COR-L47 (cell line): ENCODE measurements at regions not wholly inside any gene's neighbourhood (a gene's known extent, or its start where the extent isn't known, plus 50 kb on each side); places are given as distances from the start of the nearest gene placed in this dataset.
"Not testable (repeated sequence)": the region's sequence is repeated elsewhere in the genome, so short reads cannot be mapped to it uniquely, and the experiment has no call there.

Source experiments
- DNase-seq: peaks from one replicate; lab custom pipeline; 2025; lab: John Stamatoyannopoulos, UW

- no peak for DNase-seq
Observed at GRCh38 chr13:23947893-23948292, 50.6 kb upstream of the C1QTNF9B start.

- peak; percentile 86 for DNase-seq
Observed at GRCh38 chr13:23949200-23949599, 51.9 kb upstream of the C1QTNF9B start.

- DNase-seq, result no peak
Observed at GRCh38 chr13:23949736-23950135, 52.4 kb upstream of the C1QTNF9B start.

- DNase-seq, result no peak
Observed at GRCh38 chr13:23950736-23951510, 53.6 kb upstream of the C1QTNF9B start.

- no peak for DNase-seq
Observed at GRCh38 chr13:23952796-23953195, 55.5 kb upstream of the C1QTNF9B start.

- DNase-seq, result no peak
Observed at GRCh38 chr13:23953860-23954512, 56.7 kb upstream of the C1QTNF9B start.

GRCh38 chr13:23955064-23955463 is 57.8 kb upstream of the C1QTNF9B start:
- DNase-seq, result no peak

- no peak for DNase-seq
Observed at GRCh38 chr13:23956106-23956505, 58.8 kb upstream of the C1QTNF9B start.

- DNase-seq, result no peak
Observed at GRCh38 chr13:23957981-23958380, 60.7 kb upstream of the C1QTNF9B start.

GRCh38 chr13:23959231-23959862 is 62.0 kb upstream of the C1QTNF9B start:
- no peak for DNase-seq

- peak; percentile 55 for DNase-seq
Observed at GRCh38 chr13:23960566-23961156, 63.4 kb upstream of the C1QTNF9B start.

GRCh38 chr13:23963184-23963931 is 66.1 kb upstream of the C1QTNF9B start:
- no peak for DNase-seq

- no peak for DNase-seq
Observed at GRCh38 chr13:23963947-23964346, 66.6 kb upstream of the C1QTNF9B start.

- peak; percentile 5 for DNase-seq
Observed at GRCh38 chr13:23965346-23965745, 68.0 kb upstream of the C1QTNF9B start.

- no peak for DNase-seq
Observed at GRCh38 chr13:23966221-23966690, 69.0 kb upstream of the C1QTNF9B start.

- DNase-seq, result no peak
Observed at GRCh38 chr13:23966691-23967615, 69.7 kb upstream of the C1QTNF9B start.

- not testable (repeated sequence) for DNase-seq
Observed at GRCh38 chr13:23967792-23968191, 70.5 kb upstream of the C1QTNF9B start.

GRCh38 chr13:23969647-23970046 is 72.3 kb upstream of the C1QTNF9B start:
- peak; percentile 48 for DNase-seq

- peak; percentile 28 for DNase-seq
Observed at GRCh38 chr13:23979361-23980159, 82.3 kb upstream of the C1QTNF9B start.

GRCh38 chr13:23980160-23980551 is 82.9 kb upstream of the C1QTNF9B start:
- peak; percentile 66 for DNase-seq
